Neural progenitor cell (in vitro differentiated cells): ENCODE measurements at regions not wholly inside any gene's neighbourhood (a gene's known extent, or its start where the extent isn't known, plus 50 kb on each side); places are given as distances from the start of the nearest gene placed in this dataset.

ENCODE experiments used
- DNase-seq: peaks from one replicate; pipeline ENCODE4 v3.0.0-alpha.2; 2016; ENCODE audit warnings: low spot score
- H2AFZ ChIP-seq: fragments of 200-600 bp; sonication (generic); replicated peaks from 2 replicates; pipeline ENCODE4 v1.6.1; 2016; ENCODE audit warnings: antibody characterized with exemption
- H3F3A ChIP-seq: fragments of 200-600 bp; sonication (generic); 2 replicates; pipeline ENCODE4 v1.6.1; 2016; ENCODE audit warnings: antibody characterized with exemption, low read depth
- H3K27ac ChIP-seq: fragments of 200-600 bp; sonication (generic); 2 replicates; pipeline ENCODE4 v1.5.1; 2016; ENCODE audit warnings: mild to moderate bottlenecking
- H3K27me3 ChIP-seq: fragments of 200-600 bp; sonication (generic); 2 replicates; pipeline ENCODE4 v1.6.1; 2016; ENCODE audit warnings: mild to moderate bottlenecking, moderate library complexity
- H3K36me3 ChIP-seq: fragments of 200-600 bp; sonication (generic); 2 replicates; pipeline ENCODE4 v1.5.1; 2016
- H3K4me1 ChIP-seq: fragments of 200-600 bp; sonication (generic); 2 replicates; pipeline ENCODE4 v1.6.1; 2016; ENCODE audit warnings: mixed run types
- H3K4me2 ChIP-seq: fragments of 200-600 bp; sonication (generic); 2 replicates; pipeline ENCODE4 v1.6.1; 2016
- H3K4me3 ChIP-seq: fragments of 200-600 bp; sonication (generic); 2 replicates; pipeline ENCODE4 v1.5.1; 2016
- H3K79me2 ChIP-seq: fragments of 200-600 bp; sonication (generic); 2 replicates; pipeline ENCODE4 v1.6.1; 2016; ENCODE audit warnings: low read depth
- H3K9ac ChIP-seq: fragments of 200-600 bp; sonication (generic); 2 replicates; pipeline ENCODE4 v1.6.1; 2016
- H3K9me3 ChIP-seq: fragments of 200-600 bp; sonication (generic); 2 replicates; pipeline ENCODE4 v1.5.1; 2016; ENCODE audit warnings: low read depth
- H4K20me1 ChIP-seq: fragments of 200-600 bp; sonication (generic); 2 replicates; pipeline ENCODE4 v1.6.1; 2016; ENCODE audit warnings: low read depth
- H3K27ac Mint-ChIP-seq: 3 replicates; pipeline ENCODE4 v1.8.0; 2021; ENCODE audit warnings: mixed read lengths
- H3K27me3 Mint-ChIP-seq: 2 replicates; pipeline ENCODE4 v1.8.0; 2022; ENCODE audit warnings: low read depth, mild to moderate bottlenecking, inconsistent platforms, moderate library complexity, mixed read lengths; ENCODE audit not compliant: insufficient read depth
- H3K36me3 Mint-ChIP-seq: 3 replicates; pipeline ENCODE4 v1.8.0; 2021; ENCODE audit warnings: mixed read lengths
- H3K4me1 Mint-ChIP-seq: 3 replicates; pipeline ENCODE4 v1.8.0; 2021; ENCODE audit warnings: mixed read lengths
- H3K4me3 Mint-ChIP-seq: 3 replicates; pipeline ENCODE4 v1.8.0; 2021; ENCODE audit warnings: mild to moderate bottlenecking, moderate library complexity, mixed read lengths
- H3K9me3 Mint-ChIP-seq: 3 replicates; pipeline ENCODE4 v1.8.0; 2020; ENCODE audit warnings: mixed read lengths
- CTCF ChIP-seq: fragments of 200-600 bp; sonication (generic); IDR thresholded peaks from 2 replicates; pipeline ENCODE4 v1.5.1; 2017; ENCODE audit warnings: antibody characterized with exemption, mild to moderate bottlenecking
- EZH2 ChIP-seq: fragments of 200-600 bp; sonication (generic); IDR thresholded peaks from 2 replicates; pipeline ENCODE4 v1.6.1; 2017; ENCODE audit warnings: antibody characterized with exemption, mild to moderate bottlenecking, moderate library complexity
- EZH2phosphoT487 ChIP-seq: fragments of 200-600 bp; sonication (generic); IDR thresholded peaks from 2 replicates; pipeline ENCODE4 v1.6.1; 2017; ENCODE audit warnings: antibody characterized with exemption

GRCh38 chr16:72246423-72246822 is 74.5 kb upstream of the PMFBP1 start:
- DNase-seq, result no peak
- no peak overlapping the region for H3K4me3 Mint-ChIP-seq
- H3K27ac Mint-ChIP-seq, result no peak overlapping the region
- Histone ChIP-seq H3K4me2 (no peak overlapping the region), H3K9ac (no peak overlapping the region), H3K9me3 (no peaks in the 10 kb centered on the region), H4K20me1 (no peaks in the 10 kb centered on the region), H3K79me2 (no peaks in the 10 kb centered on the region), H3K4me3 (no peak overlapping the region), H3K27me3 (no peaks in the 10 kb centered on the region), H3K36me3 (no peaks in the 10 kb centered on the region), H3F3A (no peaks in the 10 kb centered on the region), H3K4me1 (peaks cover 20% of the 10 kb centered on the region), H2AFZ (no peak overlapping the region), H3K27ac (no peak overlapping the region)
- TF ChIP-seq EZH2 (no peak), CTCF (no peak), EZH2phosphoT487 (no peak)
- H3K36me3 Mint-ChIP-seq, result peaks cover 2% of the 10 kb centered on the region
- H3K9me3 Mint-ChIP-seq, result no peaks in the 10 kb centered on the region
- H3K4me1 Mint-ChIP-seq, result peaks cover 3% of the 10 kb centered on the region
- H3K27me3 Mint-ChIP-seq, result no peaks in the 10 kb centered on the region

- Mint-ChIP-seq H3K27me3 (no peaks in the 10 kb centered on the region), H3K4me1 (peaks cover 3% of the 10 kb centered on the region), H3K4me3 (no peak overlapping the region), H3K9me3 (no peaks in the 10 kb centered on the region), H3K27ac (no peak overlapping the region), H3K36me3 (peaks cover 2% of the 10 kb centered on the region)
- Histone ChIP-seq H3K36me3 (no peaks in the 10 kb centered on the region), H3K27me3 (no peaks in the 10 kb centered on the region), H3K4me2 (no peak overlapping the region), H3K27ac (no peak overlapping the region), H3K4me1 (peaks cover 20% of the 10 kb centered on the region), H3K9me3 (no peaks in the 10 kb centered on the region), H2AFZ (no peak overlapping the region), H3K9ac (no peak overlapping the region), H3K4me3 (no peak overlapping the region), H3K79me2 (no peaks in the 10 kb centered on the region), H3F3A (no peaks in the 10 kb centered on the region), H4K20me1 (no peaks in the 10 kb centered on the region)
- DNase-seq, result no peak
- TF ChIP-seq CTCF (peak; percentile 37), EZH2 (no peak), EZH2phosphoT487 (no peak)
These were observed 72.9 kb upstream of the PMFBP1 start for GRCh38 chr16:72244853-72245252.

- Histone ChIP-seq H3F3A (no peaks in the 10 kb centered on the region), H3K4me2 (peak overlapping the region; percentile 35), H3K27me3 (no peaks in the 10 kb centered on the region), H3K9ac (no peak overlapping the region), H3K4me1 (peaks cover 20% of the 10 kb centered on the region), H3K79me2 (no peaks in the 10 kb centered on the region), H3K4me3 (no peak overlapping the region), H3K27ac (no peak overlapping the region), H4K20me1 (no peaks in the 10 kb centered on the region), H3K9me3 (no peaks in the 10 kb centered on the region), H3K36me3 (no peaks in the 10 kb centered on the region), H2AFZ (no peak overlapping the region)
- no peaks in the 10 kb centered on the region for H3K36me3 Mint-ChIP-seq
- H3K9me3 Mint-ChIP-seq, result no peaks in the 10 kb centered on the region
- TF ChIP-seq CTCF (no peak), EZH2phosphoT487 (no peak), EZH2 (no peak)
- H3K27me3 Mint-ChIP-seq, result no peaks in the 10 kb centered on the region
- DNase-seq, result peak; percentile 23
- H3K27ac Mint-ChIP-seq, result no peak overlapping the region
- no peak overlapping the region for H3K4me3 Mint-ChIP-seq
- H3K4me1 Mint-ChIP-seq, result peaks cover 3% of the 10 kb centered on the region
These were observed 71.7 kb upstream of the PMFBP1 start for GRCh38 chr16:72243621-72244020.

GRCh38 chr16:72242757-72243156 is 70.8 kb upstream of the PMFBP1 start:
- TF ChIP-seq EZH2phosphoT487, result no peak
- no peak for TF ChIP-seq CTCF
- no peak for TF ChIP-seq EZH2
- no peak overlapping the region for H3K27ac Mint-ChIP-seq
- H4K20me1 ChIP-seq, result no peaks in the 10 kb centered on the region
- H3K36me3 ChIP-seq, result no peaks in the 10 kb centered on the region
- no peak overlapping the region for H3K4me3 ChIP-seq
- DNase-seq, result no peak
- H3K9me3 Mint-ChIP-seq, result no peaks in the 10 kb centered on the region
- H3K27me3 ChIP-seq, result no peaks in the 10 kb centered on the region
- no peak overlapping the region for H3K4me2 ChIP-seq
- peaks cover 3% of the 10 kb centered on the region for H3K4me1 Mint-ChIP-seq
- H3K27ac ChIP-seq, result no peak overlapping the region
- H3K79me2 ChIP-seq, result no peaks in the 10 kb centered on the region
- no peaks in the 10 kb centered on the region for H3K36me3 Mint-ChIP-seq
- H3K9ac ChIP-seq, result no peak overlapping the region
- no peaks in the 10 kb centered on the region for H3F3A ChIP-seq
- no peaks in the 10 kb centered on the region for H3K9me3 ChIP-seq
- H3K27me3 Mint-ChIP-seq, result no peaks in the 10 kb centered on the region
- no peak overlapping the region for H2AFZ ChIP-seq
- H3K4me3 Mint-ChIP-seq, result no peak overlapping the region
- H3K4me1 ChIP-seq, result peaks cover 20% of the 10 kb centered on the region
